HFFc6 (cell line): ENCODE measurements at regions not wholly inside any gene's neighbourhood (a gene's known extent, or its start where the extent isn't known, plus 50 kb on each side); places are given as distances from the start of the nearest gene placed in this dataset.

Experiments used
- DNase-seq: peaks from one replicate; pipeline ENCODE4 v3.0.0-alpha.2; 2018
- H3K27ac Mint-ChIP-seq: 2 replicates; pipeline ENCODE4 v1.8.0; 2020; ENCODE audit warnings: mild to moderate bottlenecking, mixed read lengths
- H3K27me3 Mint-ChIP-seq: 2 replicates; pipeline ENCODE4 v1.8.0; 2021; ENCODE audit warnings: mild to moderate bottlenecking, moderate library complexity, mixed read lengths; ENCODE audit not compliant: insufficient read depth
- H3K36me3 Mint-ChIP-seq: 2 replicates; pipeline ENCODE4 v1.8.0; 2021; ENCODE audit warnings: low read depth, mixed read lengths
- H3K4me1 Mint-ChIP-seq: 2 replicates; pipeline ENCODE4 v1.8.0; 2020; ENCODE audit warnings: low read depth, mixed read lengths
- H3K4me3 Mint-ChIP-seq: 2 replicates; pipeline ENCODE4 v1.8.0; 2020; ENCODE audit warnings: mild to moderate bottlenecking, moderate library complexity, mixed read lengths
- H3K9me3 Mint-ChIP-seq: 2 replicates; pipeline ENCODE4 v1.8.0; 2020; ENCODE audit warnings: mild to moderate bottlenecking, mixed read lengths
- CTCF ChIP-seq: fragments of 200-600 bp; sonication (generic); IDR thresholded peaks from 2 replicates; pipeline ENCODE4 v1.5.0; 2021; ENCODE audit warnings: antibody characterized with exemption, mild to moderate bottlenecking

GRCh38 chr9:31259824-31260223, 1124.6 kb upstream of the ACO1 start:
- no peak for TF ChIP-seq CTCF
- H3K27ac Mint-ChIP-seq: no peak overlapping the region
- H3K4me3 Mint-ChIP-seq: no peak overlapping the region
- H3K9me3 Mint-ChIP-seq: no peaks in the 10 kb centered on the region
- no peaks in the 10 kb centered on the region for H3K36me3 Mint-ChIP-seq
- no peaks in the 10 kb centered on the region for H3K4me1 Mint-ChIP-seq
- no peak for DNase-seq
- H3K27me3 Mint-ChIP-seq: no peaks in the 10 kb centered on the region

GRCh38 chr9:31272456-31273295, 1111.8 kb upstream of the ACO1 start:
- Mint-ChIP-seq H3K36me3 (no peaks in the 10 kb centered on the region), H3K27ac (no peak overlapping the region), H3K4me1 (no peaks in the 10 kb centered on the region), H3K9me3 (peaks cover 25% of the 10 kb centered on the region), H3K4me3 (no peak overlapping the region), H3K27me3 (no peaks in the 10 kb centered on the region)
- no peak for DNase-seq
- no peak for TF ChIP-seq CTCF

- H3K27me3 Mint-ChIP-seq: no peaks in the 10 kb centered on the region
- TF ChIP-seq CTCF: no peak
- peaks cover 26% of the 10 kb centered on the region for H3K9me3 Mint-ChIP-seq
- H3K36me3 Mint-ChIP-seq: no peaks in the 10 kb centered on the region
- H3K4me1 Mint-ChIP-seq: no peaks in the 10 kb centered on the region
- DNase-seq: no peak
- no peak overlapping the region for H3K4me3 Mint-ChIP-seq
- H3K27ac Mint-ChIP-seq: no peak overlapping the region
Measured at GRCh38 chr9:31275419-31275818, 1109.0 kb upstream of the ACO1 start.

- H3K36me3 Mint-ChIP-seq: no peaks in the 10 kb centered on the region
- no peak for TF ChIP-seq CTCF
- DNase-seq: no peak
- no peak overlapping the region for H3K4me3 Mint-ChIP-seq
- H3K27me3 Mint-ChIP-seq: no peaks in the 10 kb centered on the region
- no peak overlapping the region for H3K27ac Mint-ChIP-seq
- peaks cover 24% of the 10 kb centered on the region for H3K9me3 Mint-ChIP-seq
- H3K4me1 Mint-ChIP-seq: no peaks in the 10 kb centered on the region
Measured at GRCh38 chr9:31290731-31291130, 1093.7 kb upstream of the ACO1 start.

- Mint-ChIP-seq H3K4me1 (no peaks in the 10 kb centered on the region), H3K9me3 (peaks cover 14% of the 10 kb centered on the region), H3K27ac (no peak overlapping the region), H3K27me3 (no peaks in the 10 kb centered on the region), H3K4me3 (no peak overlapping the region), H3K36me3 (no peaks in the 10 kb centered on the region)
- no peak for DNase-seq
- TF ChIP-seq CTCF: no peak
Measured at GRCh38 chr9:31302620-31303418, 1081.6 kb upstream of the ACO1 start.
